Glutamatergic neuron (in vitro differentiated cells): ENCODE measurements at regions not wholly inside any gene's neighbourhood (a gene's known extent, or its start where the extent isn't known, plus 50 kb on each side); places are given as distances from the start of the nearest gene placed in this dataset.

Source experiments
- DNase-seq: peaks from one replicate; pipeline ENCODE4 v3.0.0; 2022
- H3K27ac Mint-ChIP-seq: one replicate; pipeline ENCODE4 v1.8.0; 2020; ENCODE audit warnings: mild to moderate bottlenecking, mixed read lengths, inconsistent platforms; ENCODE audit not compliant: unreplicated experiment
- H3K27me3 Mint-ChIP-seq: one replicate; pipeline ENCODE4 v1.8.0; 2020; ENCODE audit warnings: mild to moderate bottlenecking, moderate library complexity, mixed read lengths, inconsistent platforms; ENCODE audit not compliant: unreplicated experiment
- H3K36me3 Mint-ChIP-seq: one replicate; pipeline ENCODE4 v1.8.0; 2020; ENCODE audit warnings: mild to moderate bottlenecking, mixed read lengths, inconsistent platforms; ENCODE audit not compliant: unreplicated experiment
- H3K4me1 Mint-ChIP-seq: one replicate; pipeline ENCODE4 v1.8.0; 2020; ENCODE audit warnings: mild to moderate bottlenecking, low read depth, mixed read lengths, inconsistent platforms; ENCODE audit not compliant: unreplicated experiment
- H3K4me3 Mint-ChIP-seq: one replicate; pipeline ENCODE4 v1.8.0; 2020; ENCODE audit warnings: mild to moderate bottlenecking, mixed read lengths, inconsistent platforms; ENCODE audit not compliant: unreplicated experiment
- H3K9me3 Mint-ChIP-seq: one replicate; pipeline ENCODE4 v1.8.0; 2020; ENCODE audit warnings: mild to moderate bottlenecking, moderate library complexity, mixed read lengths, inconsistent platforms; ENCODE audit not compliant: unreplicated experiment
- CTCF ChIP-seq: fragments of 200-600 bp; sonication (generic); IDR thresholded peaks from one replicate; pipeline ENCODE4 v1.5.0; 2021; ENCODE audit not compliant: partially characterized antibody, unreplicated experiment

DNA sequence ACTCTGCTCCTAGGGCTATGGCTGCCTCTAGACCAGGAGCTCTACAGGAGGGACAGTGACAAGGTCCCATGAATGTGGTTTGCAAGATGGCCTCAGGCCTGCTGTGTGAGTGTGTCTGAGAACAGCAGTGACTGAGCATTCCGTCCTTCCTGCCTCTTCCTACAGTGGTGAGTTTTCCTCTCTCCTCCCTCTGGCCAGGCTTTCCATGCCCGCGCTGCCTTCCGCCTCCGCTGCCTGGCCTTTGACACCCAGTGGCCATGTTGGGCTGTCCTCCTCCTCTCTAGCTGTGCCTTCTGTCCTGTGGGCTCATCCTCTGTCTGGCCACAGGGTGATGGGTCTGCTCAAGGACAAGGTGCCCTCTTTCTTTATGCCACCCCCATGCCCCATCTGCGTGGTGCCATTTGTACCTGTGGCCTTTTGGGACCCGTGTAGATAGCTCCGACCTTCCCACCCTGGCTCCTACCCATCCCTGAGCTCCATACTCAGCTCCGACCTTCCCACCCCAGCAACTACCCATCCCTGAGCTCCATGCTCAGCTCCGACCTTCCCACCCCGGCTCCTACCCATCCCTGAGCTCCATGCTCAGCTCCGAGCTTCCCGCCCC, 970.4 kb downstream of the BRD1 start:
- no peak for DNase-seq
- Mint-ChIP-seq H3K4me3 (no peak overlapping the region), H3K27ac (peak overlapping the region; percentile 33), H3K27me3 (peaks cover 12% of the 10 kb centered on the region), H3K9me3 (peaks cover 33% of the 10 kb centered on the region), H3K4me1 (no peaks in the 10 kb centered on the region), H3K36me3 (peaks cover 18% of the 10 kb centered on the region)
- TF ChIP-seq CTCF: no peak

GRCh38 chr22:48856308-48856615, 971.4 kb downstream of the BRD1 start:
- no peak overlapping the region for H3K27ac Mint-ChIP-seq
- TF ChIP-seq CTCF: no peak
- peaks cover 34% of the 10 kb centered on the region for H3K9me3 Mint-ChIP-seq
- peaks cover 21% of the 10 kb centered on the region for H3K36me3 Mint-ChIP-seq
- DNase-seq: no peak
- H3K4me1 Mint-ChIP-seq: no peaks in the 10 kb centered on the region
- no peak overlapping the region for H3K4me3 Mint-ChIP-seq
- peaks cover 15% of the 10 kb centered on the region for H3K27me3 Mint-ChIP-seq

DNA sequence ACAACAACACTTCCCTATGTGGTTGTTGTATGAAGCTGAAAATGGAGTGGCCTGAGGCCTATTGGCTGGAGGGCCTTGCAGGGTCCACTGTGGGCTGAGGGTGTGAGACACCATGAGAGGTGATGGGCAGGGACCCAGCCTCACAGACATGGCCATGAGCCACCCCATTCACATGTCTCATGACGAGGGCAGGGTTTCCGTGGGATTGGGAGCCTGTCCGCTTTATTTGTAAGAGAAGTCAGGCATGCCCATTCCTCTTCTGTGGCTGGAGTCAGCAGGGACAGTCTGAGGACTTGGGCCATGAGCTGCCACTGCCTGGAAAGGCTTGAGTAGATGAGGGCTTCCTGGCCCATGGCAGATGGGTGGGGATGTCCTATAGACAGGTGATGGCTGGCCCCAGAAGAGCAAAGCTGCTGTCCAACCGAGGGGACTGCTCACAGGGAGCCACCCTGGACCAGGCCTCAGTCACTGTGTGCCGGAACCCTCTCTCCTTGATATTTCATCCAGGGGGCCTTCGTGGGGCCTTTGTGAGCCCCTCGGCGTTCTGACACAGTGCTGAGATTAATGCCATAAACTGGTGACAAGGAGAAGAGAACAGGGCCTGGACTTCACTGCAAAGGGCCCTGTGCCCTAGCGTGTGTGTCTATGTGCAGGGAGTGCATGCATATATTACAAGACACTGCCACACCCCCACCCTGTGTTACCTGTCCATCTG, 971.9 kb downstream of the BRD1 start:
- H3K27me3 Mint-ChIP-seq: peaks cover 15% of the 10 kb centered on the region
- H3K27ac Mint-ChIP-seq: no peak overlapping the region
- peaks cover 34% of the 10 kb centered on the region for H3K9me3 Mint-ChIP-seq
- no peaks in the 10 kb centered on the region for H3K4me1 Mint-ChIP-seq
- no peak for TF ChIP-seq CTCF
- DNase-seq: no peak
- peaks cover 21% of the 10 kb centered on the region for H3K36me3 Mint-ChIP-seq
- H3K4me3 Mint-ChIP-seq: no peak overlapping the region

DNA sequence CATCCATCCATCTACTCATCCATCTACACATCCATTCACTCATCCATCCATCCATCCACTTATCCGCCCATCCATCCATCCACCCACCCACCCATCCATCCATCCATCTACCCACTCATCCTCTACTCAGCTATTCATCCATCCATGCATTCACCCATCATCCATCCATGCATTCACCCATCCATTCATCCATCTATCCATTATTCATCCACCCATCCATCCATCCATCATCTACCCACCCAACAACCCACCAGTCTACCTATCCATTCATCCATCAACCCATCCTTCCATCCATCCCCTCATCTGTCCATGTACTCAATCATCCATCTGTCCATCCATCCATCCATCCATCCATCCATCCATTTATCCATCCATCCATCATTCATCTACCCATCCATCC, 972.7 kb downstream of the BRD1 start:
- Mint-ChIP-seq H3K27me3 (peaks cover 15% of the 10 kb centered on the region), H3K36me3 (peaks cover 16% of the 10 kb centered on the region), H3K4me1 (no peaks in the 10 kb centered on the region), H3K9me3 (peaks cover 32% of the 10 kb centered on the region), H3K4me3 (no peak overlapping the region), H3K27ac (no peak overlapping the region)
- no peak for DNase-seq
- TF ChIP-seq CTCF: no peak

GRCh38 chr22:48853627-48854240, 973.9 kb downstream of the BRD1 start:
- H3K4me3 Mint-ChIP-seq: no peak overlapping the region
- no peaks in the 10 kb centered on the region for H3K4me1 Mint-ChIP-seq
- no peak for TF ChIP-seq CTCF
- DNase-seq: no peak
- peaks cover 20% of the 10 kb centered on the region for H3K27me3 Mint-ChIP-seq
- H3K27ac Mint-ChIP-seq: no peak overlapping the region
- H3K36me3 Mint-ChIP-seq: peaks cover 9% of the 10 kb centered on the region
- H3K9me3 Mint-ChIP-seq: peaks cover 27% of the 10 kb centered on the region
